ENCODE measurements at regions not wholly inside any gene's neighbourhood (a gene's known extent, or its start where the extent isn't known, plus 50 kb on each side); places are given as distances from the start of the nearest gene placed in this dataset.
A peak's percentile ranks its signal among the peaks of the same experiment; 100 is the strongest.

GRCh38 chr21:35873441-35873840, 186.9 kb downstream of the SETD4 start:
- ATAC-seq (ENCODE audit: low FRiP score in 2 of 2) (no peak), DNase-seq (no peak)
- H3K27ac ChIP-seq, result no peak overlapping the region
- no peaks in the 10 kb centered on the region for H3K27me3 ChIP-seq
- H3K4me3 ChIP-seq, result no peak overlapping the region
- WGBS, 2 donors, result 42 to 60% methylated on average over 2 of the region's 2 CpGs
- no peaks in the 10 kb centered on the region for H3K36me3 ChIP-seq
- H3K4me1 ChIP-seq, result no peaks in the 10 kb centered on the region
- peaks cover 0 to 4% (median 0%) of the 10 kb centered on the region in 4 donors for H3K9me3 ChIP-seq
- TF ChIP-seq CTCF (IDR thresholded peaks at IDR 0.05) (no peak), POLR2AphosphoS5 (IDR thresholded peaks at IDR 0.05) (no peak), EP300 (IDR thresholded peaks at IDR 0.05) (no peak), POLR2A (IDR thresholded peaks at IDR 0.05) (no peak)

- ATAC-seq (ENCODE audit: low FRiP score in 2 of 2) (no peak), DNase-seq (no peak)
- TF ChIP-seq CTCF (IDR thresholded peaks at IDR 0.05) (no peak), POLR2A (IDR thresholded peaks at IDR 0.05) (no peak), POLR2AphosphoS5 (IDR thresholded peaks at IDR 0.05) (no peak), EP300 (IDR thresholded peaks at IDR 0.05) (no peak)
- Histone ChIP-seq H3K4me1 (no peaks in the 10 kb centered on the region), H3K27me3 (no peaks in the 10 kb centered on the region), H3K4me3 (no peak overlapping the region), H3K36me3 (no peaks in the 10 kb centered on the region), H3K27ac (no peak overlapping the region), H3K9me3 (peaks cover 0 to 6% (median 0%) of the 10 kb centered on the region in 4 donors)
- 90 to 91% methylated on average over 2 of the region's 2 CpGs for WGBS, 2 donors
Observed at GRCh38 chr21:35871906-35872305, 188.4 kb downstream of the SETD4 start.

- Histone ChIP-seq H3K27me3 (no peaks in the 10 kb centered on the region), H3K27ac (no peak overlapping the region), H3K9me3 (peaks cover 0 to 6% (median 0%) of the 10 kb centered on the region in 4 donors), H3K36me3 (no peaks in the 10 kb centered on the region), H3K4me1 (no peaks in the 10 kb centered on the region), H3K4me3 (no peak overlapping the region)
- DNase-seq (no peak), ATAC-seq (ENCODE audit: low FRiP score in 2 of 2) (no peak)
- TF ChIP-seq POLR2AphosphoS5 (IDR thresholded peaks at IDR 0.05), result no peak
- no peak for TF ChIP-seq CTCF (IDR thresholded peaks at IDR 0.05)
- no peak for TF ChIP-seq POLR2A (IDR thresholded peaks at IDR 0.05)
- no peak for TF ChIP-seq EP300 (IDR thresholded peaks at IDR 0.05)
Observed at GRCh38 chr21:35868869-35869223, 191.5 kb downstream of the SETD4 start.

- no peak for DNase-seq
- no peaks in the 10 kb centered on the region for H3K27me3 ChIP-seq
- H3K4me3 ChIP-seq, result no peak overlapping the region
- no peak for TF ChIP-seq CTCF (IDR thresholded peaks at IDR 0.05)
- TF ChIP-seq POLR2A (IDR thresholded peaks at IDR 0.05), result no peak
- 79 to 85% methylated on average over 10 of the region's 10 CpGs for WGBS, 2 donors
- peak in 1 of 2 donors; percentile 65 for ATAC-seq (ENCODE audit: low FRiP score in 2 of 2)
- no peak overlapping the region for H3K27ac ChIP-seq
- peaks cover 0 to 6% (median 0%) of the 10 kb centered on the region in 4 donors for H3K9me3 ChIP-seq
- H3K36me3 ChIP-seq, result no peaks in the 10 kb centered on the region
- no peaks in the 10 kb centered on the region for H3K4me1 ChIP-seq
Observed at GRCh38 chr21:35868005-35868868, 192.1 kb downstream of the SETD4 start.

GRCh38 chr21:35864039-35864438, 196.3 kb downstream of the SETD4 start:
- Histone ChIP-seq H3K4me1 (no peaks in the 10 kb centered on the region), H3K36me3 (no peaks in the 10 kb centered on the region), H3K4me3 (no peak overlapping the region), H3K27me3 (no peaks in the 10 kb centered on the region), H3K9me3 (peaks cover 0 to 6% (median 0%) of the 10 kb centered on the region in 4 donors), H3K27ac (no peak overlapping the region)
- 70 to 80% methylated on average over 4 of the region's 4 CpGs for WGBS, 2 donors
- no peak for ATAC-seq (ENCODE audit: low FRiP score in 2 of 2)
- TF ChIP-seq EP300 (IDR thresholded peaks at IDR 0.05) (no peak), CTCF (IDR thresholded peaks at IDR 0.05) (no peak), POLR2A (IDR thresholded peaks at IDR 0.05) (no peak), POLR2AphosphoS5 (IDR thresholded peaks at IDR 0.05) (no peak)
- DNase-seq, result no peak

All from upper lobe of left lung (tissue), 6 donors.